ENCODE measurements at regions not wholly inside any gene's neighbourhood (a gene's known extent, or its start where the extent isn't known, plus 50 kb on each side); places are given as distances from the start of the nearest gene placed in this dataset.

DNA sequence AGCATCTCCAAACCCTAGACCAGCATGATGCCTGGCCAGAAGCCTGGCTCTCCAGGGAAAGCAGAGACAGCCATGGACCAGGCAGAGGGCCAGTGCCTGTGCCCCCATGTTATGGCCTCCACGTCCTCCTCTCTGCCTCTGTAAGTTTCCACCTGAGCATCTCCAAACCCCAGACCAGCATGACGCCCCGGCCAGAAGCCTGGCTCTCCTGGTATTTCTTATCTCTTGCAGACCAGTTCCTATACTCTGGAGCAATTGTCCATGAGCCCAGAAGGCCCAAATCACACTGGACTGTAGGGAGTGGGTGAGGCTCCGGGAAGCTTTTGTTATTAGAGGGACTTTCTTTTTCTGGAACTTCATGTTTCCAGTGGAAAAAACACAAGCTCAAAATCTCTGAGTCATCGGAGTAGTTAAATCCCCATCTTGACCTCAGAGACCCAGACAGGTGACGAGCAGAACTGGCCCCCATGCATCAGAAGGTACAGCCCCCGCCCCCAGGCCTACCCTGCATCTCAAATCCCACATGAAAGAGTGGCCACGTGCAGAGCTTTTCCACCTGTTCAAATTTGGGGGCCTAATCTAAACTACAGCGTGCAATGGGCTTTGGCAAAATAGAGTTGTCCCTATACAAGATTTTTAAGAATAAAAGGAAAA is 110.2 kb upstream of the FOXQ1 start:
- peak; percentile 37 for DNase-seq (ENCODE audit: low read depth)

DNA sequence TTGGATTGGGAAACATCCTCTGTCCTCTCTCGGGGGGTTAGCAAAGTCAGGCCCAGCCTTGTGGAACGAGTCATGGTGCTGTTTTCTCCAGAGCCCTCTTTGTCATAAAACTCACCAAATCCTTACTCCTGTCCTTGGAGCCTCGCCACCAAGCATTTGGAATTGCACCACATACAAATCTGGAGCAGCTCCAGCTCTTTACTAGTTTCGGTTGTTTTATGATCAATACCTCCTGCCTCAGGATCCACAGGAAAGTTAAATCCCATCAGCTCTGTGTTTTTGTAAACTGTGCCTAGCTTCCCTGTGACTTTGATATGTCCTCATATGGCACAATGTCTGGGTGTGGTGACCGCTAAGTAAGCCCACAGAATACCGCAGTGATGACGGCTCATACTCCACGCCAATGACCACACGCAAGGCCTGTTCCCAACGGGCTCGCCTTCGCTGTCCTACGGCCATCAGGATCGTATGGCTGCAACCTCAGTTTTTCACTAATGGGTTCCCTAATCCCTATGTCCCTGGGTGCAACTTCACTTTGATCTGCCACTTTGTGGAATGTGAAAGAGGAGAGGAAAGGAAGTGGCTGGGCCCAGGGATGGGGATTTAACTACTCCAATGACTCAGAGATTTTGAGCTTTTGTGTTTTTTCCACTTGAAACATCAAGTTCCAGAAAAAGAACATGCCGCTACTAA is 111.3 kb upstream of the FOXQ1 start:
- DNase-seq (ENCODE audit: low read depth): peak; percentile 96

DNA sequence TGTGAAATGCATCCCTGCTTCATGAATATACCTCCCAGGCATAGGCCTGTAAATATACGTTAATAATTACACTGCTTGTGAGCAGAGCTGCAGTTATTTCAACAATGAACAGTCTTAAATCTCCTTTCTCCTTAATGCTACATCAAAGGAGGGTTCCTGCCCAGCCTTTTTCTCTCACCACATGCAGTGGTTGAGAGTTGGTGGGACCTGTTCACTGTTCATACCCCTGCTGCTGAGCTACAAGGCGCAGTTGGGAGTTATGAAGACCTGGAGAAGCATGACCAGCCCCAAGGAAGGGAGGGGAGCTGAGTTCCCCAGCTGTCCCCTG is 111.9 kb upstream of the FOXQ1 start:
- no peak for DNase-seq (ENCODE audit: low read depth)

DNA sequence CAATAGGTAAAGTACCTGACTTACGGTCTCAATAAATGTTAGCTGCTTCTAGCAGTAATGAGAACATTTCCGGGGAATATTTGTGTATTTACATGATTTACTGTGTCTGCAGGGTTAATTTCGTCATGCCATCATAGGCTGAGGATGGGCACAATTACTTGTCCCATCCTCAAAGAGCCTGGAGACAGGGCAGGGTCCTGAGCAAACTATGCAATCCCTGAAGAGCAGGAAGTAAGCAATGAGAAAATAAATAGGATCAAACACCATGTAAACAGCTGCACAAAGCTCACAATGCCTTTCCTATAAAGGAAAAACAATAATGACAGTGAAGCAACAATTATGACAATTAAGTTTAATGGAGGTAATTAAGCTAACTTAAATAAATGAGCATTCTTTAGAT is 114.6 kb upstream of the FOXQ1 start:
- DNase-seq (ENCODE audit: low read depth): no peak

DNA sequence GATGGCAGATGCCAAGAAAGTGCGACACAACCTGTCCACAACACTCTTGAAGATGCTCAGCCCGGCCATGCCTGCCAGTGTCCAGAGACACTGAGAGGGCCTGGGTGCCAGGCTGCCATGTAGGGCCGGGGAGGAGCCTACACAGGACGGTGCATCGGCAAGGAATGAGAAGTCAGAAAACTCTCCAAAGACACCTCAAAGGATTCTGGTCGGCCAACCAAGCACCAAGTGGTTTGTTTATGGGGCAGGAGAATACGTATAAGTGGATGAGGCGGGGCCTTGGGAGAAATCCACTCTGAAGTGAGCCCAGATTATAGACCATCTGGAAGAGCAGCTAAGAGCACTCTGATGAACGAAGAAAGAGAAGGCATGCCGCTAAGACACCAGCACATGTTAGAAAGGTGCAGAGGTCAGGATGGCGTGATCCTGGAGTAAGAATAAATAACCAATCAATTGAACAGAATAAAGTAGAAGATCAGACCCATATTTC is 120.7 kb upstream of the FOXQ1 start:
- no peak for DNase-seq (ENCODE audit: low read depth)

DNA sequence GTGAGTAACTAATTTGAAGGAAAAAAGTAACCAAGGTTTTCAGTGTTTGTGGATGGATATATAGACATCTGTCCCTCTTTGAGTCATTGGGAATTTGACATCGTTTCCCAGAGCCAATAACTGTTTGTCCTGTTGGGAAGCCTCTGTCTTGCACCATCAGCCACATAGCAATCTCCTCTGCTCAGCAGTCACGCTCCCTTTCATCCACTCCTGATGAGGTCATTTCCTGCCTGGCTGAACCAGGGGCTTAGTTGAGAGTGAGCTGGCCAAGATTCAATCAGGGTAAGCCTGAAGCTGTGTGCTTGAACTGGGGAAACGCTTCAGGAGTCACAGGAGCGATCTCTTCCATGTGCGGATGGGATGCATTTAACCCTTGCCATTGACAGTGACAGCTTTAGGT is 121.5 kb upstream of the FOXQ1 start:
- peak; percentile 98 for DNase-seq (ENCODE audit: low read depth)

DNA sequence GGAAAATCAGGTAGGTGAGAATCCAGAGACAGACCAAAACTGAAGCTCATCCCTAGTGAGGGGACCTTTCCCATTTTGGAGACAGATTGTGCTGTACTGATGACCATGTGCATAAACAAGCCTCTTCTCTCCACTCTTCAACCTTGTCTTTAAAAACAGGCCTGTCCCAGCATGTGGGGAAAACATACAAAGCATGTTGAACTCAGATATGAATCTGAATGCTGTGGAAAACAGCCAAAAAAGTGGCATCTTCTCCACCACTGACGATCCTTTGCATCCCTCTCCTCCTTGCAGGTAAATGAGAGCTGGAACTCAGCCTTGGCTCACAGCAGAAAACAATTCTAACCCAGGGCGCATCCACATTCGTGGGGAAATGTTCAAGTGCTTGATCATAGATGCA is 123.7 kb upstream of the FOXQ1 start:
- no peak for DNase-seq (ENCODE audit: low read depth)

DNA sequence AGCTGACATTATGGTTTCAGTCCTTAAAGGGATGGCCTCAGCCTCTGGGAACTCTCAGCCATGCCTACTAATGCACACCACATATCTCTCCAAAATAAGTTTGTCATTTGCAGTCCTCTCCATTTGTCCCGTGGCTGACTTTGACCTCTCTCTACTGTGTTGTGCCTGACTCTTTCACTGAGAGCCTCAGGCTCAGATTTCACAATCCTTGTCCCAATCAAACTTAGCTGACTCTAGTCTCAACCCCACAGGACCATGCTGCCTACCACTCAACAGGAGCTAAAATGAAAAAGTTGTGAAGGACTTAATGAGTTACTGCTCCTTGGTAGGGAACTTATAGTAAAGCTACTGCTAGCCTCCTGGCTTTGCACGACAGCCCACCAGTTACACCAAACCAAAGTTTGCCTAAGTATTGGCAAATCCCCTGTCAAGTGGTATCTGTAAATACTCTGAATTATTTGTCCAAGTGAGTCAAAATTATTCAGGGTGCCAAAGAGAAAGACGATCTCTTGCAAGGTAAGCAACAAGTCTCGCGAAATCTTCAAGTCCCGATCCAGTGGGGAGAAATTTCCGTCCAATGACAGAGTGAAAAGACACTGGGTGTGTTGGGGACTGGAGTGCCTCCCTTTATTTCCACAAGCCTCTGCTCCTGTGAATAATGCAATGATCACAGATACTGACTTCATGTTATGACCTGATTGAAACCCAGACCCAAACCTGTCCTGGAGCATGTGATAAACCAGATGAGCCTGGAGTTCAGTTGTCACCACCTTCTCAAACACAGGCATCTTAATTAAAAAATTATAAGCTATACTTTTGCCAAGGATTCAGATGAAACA is 124.4 kb upstream of the FOXQ1 start:
- no peak for DNase-seq (ENCODE audit: low read depth)

DNA sequence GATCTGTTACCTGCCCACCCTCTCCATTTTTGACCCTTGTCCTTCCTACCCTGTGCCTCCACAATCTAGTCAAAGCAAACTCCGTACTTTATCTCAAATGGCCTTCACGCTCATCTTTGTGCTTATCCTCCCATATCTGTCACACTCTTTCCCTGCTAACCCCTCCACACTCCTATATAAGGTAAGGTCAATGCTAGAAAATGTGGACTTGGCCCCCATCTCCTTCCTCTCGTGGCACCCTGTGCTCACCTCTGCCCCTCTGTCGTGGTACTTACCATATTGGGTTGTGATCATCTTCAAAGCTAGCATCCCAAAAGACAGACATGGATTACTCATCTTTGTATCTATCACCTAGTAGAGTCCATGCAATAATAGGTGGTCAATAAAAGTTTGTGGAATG is 127.6 kb upstream of the FOXQ1 start:
- no peak for DNase-seq (ENCODE audit: low read depth)

DNA sequence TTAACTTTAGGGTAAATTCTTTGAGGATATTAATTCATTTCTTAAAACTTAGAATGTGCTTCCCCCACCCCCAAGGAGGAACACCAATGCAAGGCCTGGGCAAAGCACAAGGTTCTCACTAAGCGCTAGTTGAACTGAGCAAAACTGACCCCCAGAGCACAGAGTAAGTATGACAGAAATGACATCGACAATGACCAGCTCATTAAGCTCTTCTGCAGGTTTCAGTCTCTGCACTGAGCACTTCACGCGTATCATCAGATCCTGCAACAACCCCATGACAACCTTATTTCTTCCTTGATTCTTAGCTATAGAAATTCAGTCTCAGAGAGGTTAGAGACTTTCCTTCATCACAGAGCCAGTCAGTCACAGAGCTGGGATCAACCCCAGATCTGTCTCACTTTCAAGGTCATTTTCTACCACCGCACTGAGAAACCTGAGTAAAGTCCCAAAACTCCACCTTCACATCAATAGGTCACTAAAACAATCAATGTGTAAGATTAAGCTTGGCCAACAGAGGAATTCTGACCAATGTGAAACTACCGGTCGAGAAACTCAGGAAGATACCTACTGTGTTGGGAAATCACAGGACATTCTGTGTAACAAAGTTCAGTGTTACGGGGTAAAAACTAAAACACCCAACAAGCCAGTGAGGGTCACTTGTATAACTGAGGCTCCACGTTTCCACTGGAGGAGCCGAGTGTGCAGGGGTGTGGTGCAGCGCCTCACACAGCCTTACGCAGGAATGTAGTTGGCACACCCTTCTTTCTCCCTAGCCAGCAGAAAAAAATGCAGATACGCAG is 129.0 kb upstream of the FOXQ1 start:
- no peak for DNase-seq (ENCODE audit: low read depth)

DNA sequence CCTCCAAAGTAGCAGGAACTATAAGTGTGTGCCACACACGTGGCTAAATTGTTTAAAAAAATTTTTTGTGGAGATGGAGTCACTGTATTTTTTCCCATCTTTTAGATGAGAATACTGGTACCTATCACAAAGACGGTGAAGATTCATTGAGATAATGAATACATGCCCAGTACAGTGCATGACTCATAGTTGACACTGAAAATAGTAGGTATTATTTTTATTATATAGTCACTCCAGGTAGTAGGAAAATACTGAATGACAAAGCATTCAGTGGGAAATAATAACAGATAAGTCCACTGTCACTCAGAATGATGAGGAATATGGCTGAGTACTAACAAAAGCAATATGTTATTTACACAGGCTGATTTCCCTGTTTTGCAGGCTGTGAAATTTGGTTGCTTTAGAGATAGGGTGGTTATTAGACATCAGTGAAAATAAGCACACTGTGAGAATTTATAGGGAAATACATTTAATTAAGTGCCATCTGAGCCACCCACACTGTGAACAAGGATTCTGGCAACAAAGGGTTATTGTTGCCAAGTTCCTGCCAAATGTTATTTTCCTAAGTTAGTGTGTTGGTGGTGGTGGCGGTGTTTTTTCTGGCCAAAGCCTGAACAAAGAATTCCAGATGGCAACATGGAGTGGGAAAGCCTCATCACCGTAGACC is 129.8 kb upstream of the FOXQ1 start:
- no peak for DNase-seq (ENCODE audit: low read depth)

DNA sequence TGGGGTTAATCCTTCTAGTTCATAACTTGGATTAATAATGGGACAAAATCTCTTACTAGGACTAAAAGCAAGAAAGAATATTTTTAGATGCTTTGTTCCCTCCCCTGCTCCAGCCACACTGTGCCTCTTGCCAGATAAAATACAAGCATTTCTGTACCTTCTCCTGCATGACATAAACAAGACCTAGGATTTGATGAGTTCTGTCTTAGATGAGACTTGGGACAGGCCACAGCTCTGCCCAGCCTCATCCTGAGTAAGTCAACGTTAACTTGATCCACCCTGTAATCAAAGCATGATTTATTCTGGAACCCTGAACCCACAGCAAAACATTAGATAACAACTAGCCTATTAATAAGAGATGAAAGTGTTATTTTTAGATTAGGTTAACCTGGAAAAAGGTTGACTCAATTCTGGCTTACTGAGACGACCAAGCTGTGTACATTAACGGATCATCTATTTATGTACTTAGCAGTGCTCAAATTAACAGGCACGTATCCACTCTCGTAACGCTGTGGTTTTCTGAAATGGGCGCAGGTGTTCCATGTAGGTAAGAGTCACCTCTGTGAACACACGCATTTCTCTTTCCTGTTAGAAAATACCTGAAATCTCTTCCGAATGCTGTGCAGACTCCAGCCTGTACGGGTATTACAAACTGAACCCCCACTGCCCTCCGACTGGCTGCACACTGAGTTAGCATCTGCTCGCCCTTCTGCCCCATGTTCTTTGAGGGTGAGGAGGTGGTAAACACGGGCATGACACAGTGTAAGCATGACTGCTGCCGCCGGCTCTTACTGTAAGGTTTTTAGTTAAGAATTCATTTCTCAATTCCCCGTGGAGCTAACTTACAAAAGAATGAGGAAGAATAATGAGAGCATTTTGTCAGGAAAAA is 132.1 kb upstream of the FOXQ1 start:
- DNase-seq (ENCODE audit: low read depth): no peak

DNA sequence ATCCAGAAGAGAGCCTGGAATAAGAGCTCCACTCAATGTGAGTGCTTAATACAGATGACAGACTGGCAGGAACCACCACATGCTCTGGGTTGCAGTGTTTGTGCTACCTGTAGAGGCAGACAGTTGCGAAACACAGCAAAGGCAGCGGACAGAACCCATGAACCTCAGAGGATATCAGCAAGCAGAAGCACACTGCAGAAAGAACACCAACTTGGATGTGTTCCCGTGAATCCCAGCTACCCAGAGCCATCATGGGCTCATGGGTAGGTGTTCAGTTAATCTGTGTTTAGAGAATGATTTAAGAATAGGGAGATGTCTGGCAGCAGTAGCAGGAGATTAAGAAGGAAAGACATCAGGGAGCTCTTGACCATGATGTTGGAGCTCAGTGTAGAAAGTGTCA is 133.3 kb upstream of the FOXQ1 start:
- no peak for DNase-seq (ENCODE audit: low read depth)

DNA sequence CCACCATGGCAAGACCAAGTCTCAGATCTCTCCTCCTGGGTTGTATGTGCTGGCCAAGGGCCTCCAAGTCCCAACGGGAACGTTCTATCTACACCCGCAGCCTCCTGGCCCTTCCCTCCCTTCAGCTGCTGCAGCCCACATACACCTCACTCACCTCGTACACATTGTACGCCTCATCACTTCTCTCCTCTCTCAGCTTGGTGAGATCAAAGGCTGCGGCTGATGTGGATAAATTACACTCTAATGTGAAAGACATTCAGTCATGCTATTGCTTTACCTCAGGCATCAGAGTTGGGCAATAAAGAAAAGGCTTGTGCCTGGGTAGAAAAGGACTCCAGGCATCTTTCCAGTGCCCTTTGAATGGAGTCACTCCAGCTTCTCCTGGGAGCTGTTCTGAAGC is 135.3 kb upstream of the FOXQ1 start:
- DNase-seq (ENCODE audit: low read depth): peak; percentile 34

DNA sequence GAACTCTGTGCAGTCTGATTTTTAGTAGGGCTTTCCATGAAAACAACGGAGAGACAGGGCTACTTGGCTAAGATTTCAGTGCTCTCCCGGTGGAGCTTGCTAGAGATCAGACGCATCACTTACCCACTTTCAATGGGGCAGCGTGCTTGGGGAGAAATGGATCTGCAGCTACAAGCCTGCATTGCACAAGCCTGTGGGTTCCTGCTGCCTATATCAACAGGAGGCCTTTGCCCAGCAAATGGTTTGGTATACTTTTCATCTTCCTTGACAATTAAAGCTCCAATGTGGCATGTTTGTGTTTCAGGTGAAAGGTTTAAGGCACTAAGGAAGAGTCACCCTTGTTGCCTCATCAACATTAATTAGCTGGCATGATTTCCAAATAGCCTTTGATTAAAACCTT is 136.0 kb upstream of the FOXQ1 start:
- no peak for DNase-seq (ENCODE audit: low read depth)

DNA sequence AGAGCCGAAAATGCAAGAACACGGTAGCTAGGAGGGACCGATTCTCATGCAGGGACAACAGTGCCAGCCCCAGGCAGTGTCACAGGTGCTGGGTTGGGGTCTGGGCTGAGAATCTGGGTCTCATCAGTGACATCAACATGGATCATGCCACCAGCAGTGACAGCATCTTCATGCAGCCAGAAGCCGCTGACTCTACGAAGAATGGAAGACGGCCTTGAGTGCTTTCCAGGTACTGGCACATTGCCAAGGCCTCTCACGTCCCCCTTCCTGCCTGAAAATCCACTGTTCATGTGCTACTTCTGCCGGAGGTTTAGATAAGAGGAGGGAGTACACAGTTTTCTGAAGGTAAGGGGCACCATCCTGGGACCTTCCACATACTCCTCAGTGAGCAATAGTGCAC is 141.1 kb upstream of the FOXQ1 start:
- no peak for DNase-seq (ENCODE audit: low read depth)

DNA sequence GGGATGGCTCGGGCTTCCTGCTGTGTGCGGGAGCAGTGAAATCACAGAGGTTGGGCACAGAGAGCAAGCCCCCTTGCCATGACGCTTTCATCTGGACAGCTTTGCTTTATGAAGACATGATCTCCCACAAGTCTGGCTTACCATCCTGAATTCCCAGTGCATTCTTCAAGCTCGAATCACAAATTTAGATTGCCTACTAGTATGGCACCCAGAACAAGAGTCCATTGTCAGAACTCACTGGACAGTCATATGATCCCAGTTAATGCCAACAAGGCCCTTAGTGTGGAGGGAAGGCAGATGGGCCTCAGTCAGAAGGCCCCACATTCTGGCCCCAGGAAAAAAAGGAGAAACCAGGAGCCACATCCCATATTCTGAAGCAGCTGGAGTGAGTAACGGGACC is 147.3 kb upstream of the FOXQ1 start:
- peak; percentile 52 for DNase-seq (ENCODE audit: low read depth)

DNA sequence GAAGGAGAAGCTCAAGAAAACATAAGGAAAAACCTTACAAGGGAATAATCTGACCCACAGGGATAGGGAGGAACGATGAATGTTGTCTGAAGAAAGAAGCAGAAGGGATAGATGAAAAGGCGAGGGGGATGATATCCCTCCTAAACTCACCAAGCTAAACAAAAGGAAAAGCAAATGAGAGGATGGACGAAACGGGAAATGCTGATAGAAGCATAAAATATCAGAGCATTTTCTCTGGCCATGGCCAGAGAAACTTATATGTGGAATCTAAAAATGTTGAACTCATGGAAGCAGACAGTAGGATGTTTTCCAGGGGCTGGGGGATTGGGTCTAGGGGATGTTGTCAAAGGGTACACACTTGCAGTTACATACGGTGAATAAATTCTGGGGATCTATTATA is 148.4 kb upstream of the FOXQ1 start:
- no peak for DNase-seq (ENCODE audit: low read depth)

DNA sequence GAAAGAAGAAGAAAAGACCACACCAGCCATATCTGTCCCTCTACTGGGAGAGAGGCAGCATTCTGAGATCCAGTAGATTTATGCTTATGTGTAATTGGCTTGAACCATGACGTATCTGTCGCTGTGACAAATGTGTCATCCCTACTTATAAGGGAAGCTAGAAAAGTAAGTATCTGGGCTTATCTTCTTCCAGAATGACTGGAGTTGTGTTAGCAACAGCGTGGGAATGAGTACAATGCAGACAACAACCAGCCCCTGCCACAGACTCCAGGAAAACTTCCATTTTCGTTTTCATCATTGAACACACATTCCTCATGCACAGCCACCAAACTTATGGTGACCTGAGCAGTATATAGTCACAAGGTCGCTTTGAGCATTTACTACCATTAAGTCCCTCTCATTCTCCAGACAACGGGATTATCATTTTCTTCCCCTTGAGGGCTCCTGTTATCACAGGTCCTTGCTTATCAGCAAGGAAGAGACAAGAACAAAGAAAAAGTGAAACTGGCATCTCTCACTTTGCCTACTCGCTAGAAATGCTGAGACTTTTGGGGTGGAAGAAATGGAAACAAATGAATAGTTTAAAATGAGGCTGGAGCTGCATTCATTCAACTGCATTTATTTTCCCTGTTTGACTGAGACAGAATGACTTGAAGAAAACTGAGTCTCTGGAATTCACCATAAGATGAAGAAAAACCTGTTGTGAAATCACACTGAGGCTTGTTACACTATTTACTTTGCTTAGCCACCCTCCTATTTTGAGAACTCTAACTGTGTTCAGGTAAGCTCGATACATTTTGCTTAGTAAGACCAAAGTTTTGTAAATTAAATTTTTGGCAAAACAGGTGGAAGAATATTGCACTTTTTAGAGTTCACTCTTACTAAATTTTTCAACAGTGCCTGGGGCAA is 149.3 kb upstream of the FOXQ1 start:
- peak; percentile 80 for DNase-seq (ENCODE audit: low read depth)

Measured in M059J (cell line).